HL-60 (cell line): ENCODE measurements at regions not wholly inside any gene's neighbourhood (a gene's known extent, or its start where the extent isn't known, plus 50 kb on each side); places are given as distances from the start of the nearest gene placed in this dataset.

Source experiments
- CTCF ChIP-seq: IDR thresholded peaks from one replicate; pipeline ENCODE4 v1.5.1; 2011; ENCODE audit warnings: low read length, control low read depth, inconsistent platforms; ENCODE audit not compliant: insufficient read depth
- GABPA ChIP-seq: IDR thresholded peaks from 2 replicates; pipeline ENCODE4 v1.6.1; 2012; ENCODE audit warnings: low read depth
- POLR2AphosphoS5 ChIP-seq: IDR thresholded peaks from 2 replicates; pipeline ENCODE4 v1.6.1; 2012; ENCODE audit warnings: low read depth
- SPI1 ChIP-seq: IDR thresholded peaks from 2 replicates; pipeline ENCODE4 v1.6.1; 2012; ENCODE audit warnings: low read depth, mild to moderate bottlenecking, borderline replicate concordance
- TF ChIP-seq, protein P1 (sequence below): IDR thresholded peaks from 2 replicates; pipeline ENCODE4 v1.6.1; 2012; ENCODE audit warnings: low read depth; ENCODE audit not compliant: insufficient replicate concordance

DNA sequence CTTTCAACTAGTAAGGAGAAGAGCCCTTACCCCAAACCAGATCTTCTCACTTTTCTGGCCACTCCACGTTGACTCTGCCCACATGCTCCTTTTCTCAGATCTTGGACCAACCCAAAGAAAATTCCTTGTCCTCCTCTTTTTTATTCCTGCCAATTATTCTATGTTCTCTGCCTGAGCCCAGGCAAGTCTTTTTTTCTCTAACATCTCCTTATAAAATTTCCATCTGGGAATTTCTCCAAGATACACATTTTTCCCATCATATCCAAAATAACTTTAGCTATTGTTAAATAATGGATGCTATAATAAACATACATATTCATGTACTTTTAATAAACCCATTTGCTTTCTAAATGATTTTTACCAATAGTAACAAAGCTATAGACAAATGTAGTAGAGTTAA is 726.0 kb upstream of the ZNF385D start:
- TF ChIP-seq CTCF (no peak), GABPA (no peak), POLR2AphosphoS5 (no peak), SPI1 (no peak)
- TF ChIP-seq, protein P1, sequence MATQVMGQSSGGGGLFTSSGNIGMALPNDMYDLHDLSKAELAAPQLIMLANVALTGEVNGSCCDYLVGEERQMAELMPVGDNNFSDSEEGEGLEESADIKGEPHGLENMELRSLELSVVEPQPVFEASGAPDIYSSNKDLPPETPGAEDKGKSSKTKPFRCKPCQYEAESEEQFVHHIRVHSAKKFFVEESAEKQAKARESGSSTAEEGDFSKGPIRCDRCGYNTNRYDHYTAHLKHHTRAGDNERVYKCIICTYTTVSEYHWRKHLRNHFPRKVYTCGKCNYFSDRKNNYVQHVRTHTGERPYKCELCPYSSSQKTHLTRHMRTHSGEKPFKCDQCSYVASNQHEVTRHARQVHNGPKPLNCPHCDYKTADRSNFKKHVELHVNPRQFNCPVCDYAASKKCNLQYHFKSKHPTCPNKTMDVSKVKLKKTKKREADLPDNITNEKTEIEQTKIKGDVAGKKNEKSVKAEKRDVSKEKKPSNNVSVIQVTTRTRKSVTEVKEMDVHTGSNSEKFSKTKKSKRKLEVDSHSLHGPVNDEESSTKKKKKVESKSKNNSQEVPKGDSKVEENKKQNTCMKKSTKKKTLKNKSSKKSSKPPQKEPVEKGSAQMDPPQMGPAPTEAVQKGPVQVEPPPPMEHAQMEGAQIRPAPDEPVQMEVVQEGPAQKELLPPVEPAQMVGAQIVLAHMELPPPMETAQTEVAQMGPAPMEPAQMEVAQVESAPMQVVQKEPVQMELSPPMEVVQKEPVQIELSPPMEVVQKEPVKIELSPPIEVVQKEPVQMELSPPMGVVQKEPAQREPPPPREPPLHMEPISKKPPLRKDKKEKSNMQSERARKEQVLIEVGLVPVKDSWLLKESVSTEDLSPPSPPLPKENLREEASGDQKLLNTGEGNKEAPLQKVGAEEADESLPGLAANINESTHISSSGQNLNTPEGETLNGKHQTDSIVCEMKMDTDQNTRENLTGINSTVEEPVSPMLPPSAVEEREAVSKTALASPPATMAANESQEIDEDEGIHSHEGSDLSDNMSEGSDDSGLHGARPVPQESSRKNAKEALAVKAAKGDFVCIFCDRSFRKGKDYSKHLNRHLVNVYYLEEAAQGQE, result no peak
